GM13976 (cell line): ENCODE measurements at regions not wholly inside any gene's neighbourhood (a gene's known extent, or its start where the extent isn't known, plus 50 kb on each side); places are given as distances from the start of the nearest gene placed in this dataset.

Experiments
- DNase-seq: peaks from one replicate; pipeline ENCODE4 v3.0.0; 2012; ENCODE audit warnings: low spot score
- in situ Hi-C: fragments of 300-500 bp; cut with MboI; formaldehyde crosslinking; loops from one replicate; pipeline ENCODE4 v1.12.0; 2022; ENCODE audit warnings: low sequenced_read_pairs, mixed read lengths, inconsistent platforms; ENCODE audit not compliant: unreplicated experiment
- TF ChIP-seq, protein P1 (sequence below): IDR thresholded peaks from 2 replicates; pipeline ENCODE4 v1.5.1; 2012; ENCODE audit warnings: borderline replicate concordance, mild to moderate bottlenecking; ENCODE audit not compliant: insufficient read depth; ENCODE audit errors: extremely low read depth, missing control alignments, control extremely low read depth

DNA sequence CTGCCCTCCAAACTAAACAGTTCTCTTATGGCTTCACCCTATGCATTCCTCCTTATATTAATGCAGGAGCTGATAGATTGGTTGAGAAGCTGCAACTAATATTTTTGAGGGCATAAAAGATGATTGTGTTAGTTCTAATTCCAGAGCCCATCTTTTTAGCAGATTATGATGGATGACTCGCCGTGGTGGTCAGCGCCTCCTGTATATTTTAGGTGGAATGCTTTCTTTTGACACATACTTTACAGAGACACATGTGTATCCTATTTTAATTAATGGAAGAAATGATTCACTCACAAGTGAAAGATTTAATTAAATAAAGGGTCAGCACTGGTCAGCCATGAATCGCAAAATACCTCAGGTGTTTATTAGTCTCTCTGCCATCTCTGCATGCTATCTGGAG is 120.7 kb downstream of the TM2D1 start:
- DNase-seq = no peak
- TF ChIP-seq, protein P1, sequence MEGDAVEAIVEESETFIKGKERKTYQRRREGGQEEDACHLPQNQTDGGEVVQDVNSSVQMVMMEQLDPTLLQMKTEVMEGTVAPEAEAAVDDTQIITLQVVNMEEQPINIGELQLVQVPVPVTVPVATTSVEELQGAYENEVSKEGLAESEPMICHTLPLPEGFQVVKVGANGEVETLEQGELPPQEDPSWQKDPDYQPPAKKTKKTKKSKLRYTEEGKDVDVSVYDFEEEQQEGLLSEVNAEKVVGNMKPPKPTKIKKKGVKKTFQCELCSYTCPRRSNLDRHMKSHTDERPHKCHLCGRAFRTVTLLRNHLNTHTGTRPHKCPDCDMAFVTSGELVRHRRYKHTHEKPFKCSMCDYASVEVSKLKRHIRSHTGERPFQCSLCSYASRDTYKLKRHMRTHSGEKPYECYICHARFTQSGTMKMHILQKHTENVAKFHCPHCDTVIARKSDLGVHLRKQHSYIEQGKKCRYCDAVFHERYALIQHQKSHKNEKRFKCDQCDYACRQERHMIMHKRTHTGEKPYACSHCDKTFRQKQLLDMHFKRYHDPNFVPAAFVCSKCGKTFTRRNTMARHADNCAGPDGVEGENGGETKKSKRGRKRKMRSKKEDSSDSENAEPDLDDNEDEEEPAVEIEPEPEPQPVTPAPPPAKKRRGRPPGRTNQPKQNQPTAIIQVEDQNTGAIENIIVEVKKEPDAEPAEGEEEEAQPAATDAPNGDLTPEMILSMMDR = no peak
- in situ Hi-C loops = no loop called here

DNA sequence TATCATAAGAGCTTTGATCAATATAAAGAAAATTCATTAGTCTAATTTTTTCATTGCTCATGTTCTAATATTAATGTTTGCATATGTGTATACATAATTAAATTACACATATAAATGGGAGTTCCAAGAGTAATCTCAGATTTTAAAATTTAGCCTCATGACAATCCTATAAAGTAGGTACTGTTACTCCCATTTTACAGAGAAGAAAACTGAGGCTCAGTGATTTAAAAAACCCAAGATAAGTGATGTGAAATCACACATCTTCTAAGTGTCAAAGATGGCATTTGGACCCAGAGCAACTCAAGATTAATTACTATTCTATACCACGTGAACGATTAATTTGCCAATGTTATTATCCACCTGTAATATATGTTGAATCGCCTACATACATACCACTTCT is 122.3 kb downstream of the TM2D1 start:
- DNase-seq = no peak
- TF ChIP-seq, protein P1 = no peak
- in situ Hi-C loops = no loop called here

DNA sequence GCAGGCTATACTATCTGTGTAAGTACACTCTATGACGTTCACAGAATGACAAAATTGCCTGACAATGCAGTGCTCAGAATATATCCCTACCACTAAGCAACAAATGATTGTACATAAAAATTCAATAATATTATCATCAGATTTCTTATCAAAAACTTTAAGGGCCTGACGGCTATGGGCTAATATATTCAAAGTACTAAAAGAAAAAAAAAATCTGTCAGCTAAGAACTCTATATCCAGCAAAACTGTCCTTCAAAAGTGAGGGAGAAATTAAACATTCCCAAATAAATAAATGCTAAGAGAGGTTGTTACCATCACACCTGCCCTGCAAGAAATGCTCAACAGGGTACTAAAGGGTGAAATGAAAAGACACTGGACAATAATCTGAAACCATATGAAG is 127.3 kb downstream of the TM2D1 start:
- TF ChIP-seq, protein P1 = no peak
- no peak for DNase-seq
- in situ Hi-C loops = loop anchor here (25.0 kb wide), 1 partner anchor 265 kb away; no protein-coding TSS in a partner anchor

DNA sequence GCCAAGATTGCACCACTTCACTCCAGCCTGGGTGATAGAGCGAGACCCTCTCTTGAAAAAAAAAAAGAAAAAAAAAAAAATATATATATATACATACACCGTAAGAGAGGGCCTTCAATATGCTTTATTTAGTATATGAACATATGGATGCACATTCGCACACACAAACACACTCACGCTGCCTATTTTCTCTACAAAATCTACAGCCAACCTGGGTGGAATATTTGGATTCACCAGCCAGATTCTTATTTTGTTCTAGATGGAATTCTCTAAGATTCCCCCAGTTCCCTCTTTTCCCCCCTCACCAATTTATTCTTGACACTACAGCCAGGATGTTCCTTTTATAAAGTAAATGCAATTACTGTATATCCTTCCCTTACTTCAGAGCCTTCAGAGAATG is 131.6 kb downstream of the TM2D1 start:
- in situ Hi-C loops = loop anchor here (25.0 kb wide), 1 partner anchor 269 kb away; no protein-coding TSS in a partner anchor
- TF ChIP-seq, protein P1 = no peak
- no peak for DNase-seq

DNA sequence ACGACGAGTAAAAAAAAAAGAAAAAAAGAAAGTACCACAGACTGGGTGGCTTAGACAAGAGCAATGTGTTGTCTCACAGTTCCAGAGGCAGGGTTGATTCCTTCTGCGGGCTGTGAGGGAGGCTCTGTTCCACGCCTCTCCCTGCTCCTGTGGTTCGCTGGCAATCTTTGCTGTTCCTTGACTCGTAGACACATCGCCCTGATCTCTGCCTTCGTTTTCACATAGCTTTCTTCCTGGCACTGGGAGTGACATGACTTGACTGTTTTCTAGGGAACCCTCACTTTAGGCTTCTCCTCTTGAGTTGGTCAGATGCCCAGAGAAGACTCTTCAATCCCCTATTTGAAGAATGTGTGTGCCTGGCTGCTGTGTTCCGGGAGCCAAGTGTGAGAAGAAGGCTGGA is 133.6 kb downstream of the TM2D1 start:
- DNase-seq = no peak
- in situ Hi-C loops = loop anchor here (25.0 kb wide), 1 partner anchor 271 kb away; no protein-coding TSS in a partner anchor
- TF ChIP-seq, protein P1 = no peak

DNA sequence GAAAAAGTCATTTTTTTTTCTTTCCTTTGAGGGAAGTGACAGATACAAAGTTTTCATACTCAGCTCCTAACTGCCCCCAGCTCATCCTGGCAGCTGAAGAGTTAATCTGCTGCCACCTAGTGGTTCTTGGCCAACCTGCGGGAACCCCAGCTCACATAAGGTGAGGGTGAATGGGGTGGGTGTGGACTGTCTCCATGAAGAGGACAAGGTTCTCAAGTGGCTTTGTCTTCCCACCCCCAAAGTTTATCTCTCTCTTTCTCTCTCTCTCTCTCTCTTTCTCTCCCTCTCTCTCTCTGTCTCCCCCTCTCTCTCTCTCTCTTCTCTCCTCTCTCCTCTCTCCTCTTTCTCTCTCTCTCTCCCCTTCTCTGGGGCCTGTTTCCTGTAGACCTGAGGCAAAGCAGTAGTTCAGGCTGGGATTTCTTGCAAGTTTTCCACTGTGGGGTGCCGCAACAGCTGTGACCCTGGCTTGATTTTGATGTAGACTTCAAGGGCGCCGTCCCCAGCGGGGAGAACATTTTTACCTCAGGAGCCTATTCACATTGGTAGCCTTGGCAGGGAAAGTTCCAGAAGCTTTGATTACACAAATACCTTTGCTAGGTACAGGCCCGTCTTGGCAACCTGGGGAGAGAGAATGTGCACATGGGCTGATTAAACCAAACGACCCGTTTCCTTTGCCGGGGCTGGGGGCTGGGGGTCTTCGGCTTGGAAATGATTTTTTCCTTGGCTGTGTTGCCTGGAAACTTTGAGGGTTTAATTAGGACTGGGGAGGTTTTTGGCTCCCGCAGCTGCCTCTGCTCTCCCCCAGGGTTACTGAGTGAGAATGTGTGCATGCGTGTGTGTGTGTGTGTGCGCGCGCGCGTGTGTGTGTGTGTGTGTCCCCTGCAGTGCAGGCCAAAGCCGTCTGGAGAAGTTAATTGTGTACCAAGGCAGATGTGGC is 135.9 kb downstream of the TM2D1 start:
- TF ChIP-seq, protein P1 = peak; percentile 87
- peak; percentile 73 for DNase-seq
- in situ Hi-C loops = loop anchor here (25.0 kb wide), 1 partner anchor 273 kb away; no protein-coding TSS in a partner anchor
